ENCODE measurements at regions not wholly inside any gene's neighbourhood (a gene's known extent, or its start where the extent isn't known, plus 50 kb on each side); places are given as distances from the start of the nearest gene placed in this dataset.

DNA sequence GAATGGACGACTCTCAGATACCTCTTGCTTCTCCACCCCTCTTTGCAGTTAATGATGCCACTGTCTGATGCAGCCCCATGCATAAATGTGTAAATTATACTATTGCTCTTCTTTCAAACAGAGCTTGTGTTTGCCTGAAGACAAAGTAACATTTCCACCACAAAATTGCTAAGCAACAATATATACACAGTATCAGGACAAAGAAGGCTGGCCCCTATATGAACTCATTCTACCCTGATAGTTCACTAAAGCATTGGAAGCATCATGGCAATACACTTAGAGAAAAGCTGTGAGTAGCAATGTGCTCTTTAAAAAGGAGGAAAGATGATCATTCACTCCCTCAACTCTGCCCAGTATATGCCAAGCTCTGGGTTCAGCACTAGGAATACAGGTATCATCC, 427.0 kb upstream of the CPEB2 start (continued):
- TF ChIP-seq, protein P1, sequence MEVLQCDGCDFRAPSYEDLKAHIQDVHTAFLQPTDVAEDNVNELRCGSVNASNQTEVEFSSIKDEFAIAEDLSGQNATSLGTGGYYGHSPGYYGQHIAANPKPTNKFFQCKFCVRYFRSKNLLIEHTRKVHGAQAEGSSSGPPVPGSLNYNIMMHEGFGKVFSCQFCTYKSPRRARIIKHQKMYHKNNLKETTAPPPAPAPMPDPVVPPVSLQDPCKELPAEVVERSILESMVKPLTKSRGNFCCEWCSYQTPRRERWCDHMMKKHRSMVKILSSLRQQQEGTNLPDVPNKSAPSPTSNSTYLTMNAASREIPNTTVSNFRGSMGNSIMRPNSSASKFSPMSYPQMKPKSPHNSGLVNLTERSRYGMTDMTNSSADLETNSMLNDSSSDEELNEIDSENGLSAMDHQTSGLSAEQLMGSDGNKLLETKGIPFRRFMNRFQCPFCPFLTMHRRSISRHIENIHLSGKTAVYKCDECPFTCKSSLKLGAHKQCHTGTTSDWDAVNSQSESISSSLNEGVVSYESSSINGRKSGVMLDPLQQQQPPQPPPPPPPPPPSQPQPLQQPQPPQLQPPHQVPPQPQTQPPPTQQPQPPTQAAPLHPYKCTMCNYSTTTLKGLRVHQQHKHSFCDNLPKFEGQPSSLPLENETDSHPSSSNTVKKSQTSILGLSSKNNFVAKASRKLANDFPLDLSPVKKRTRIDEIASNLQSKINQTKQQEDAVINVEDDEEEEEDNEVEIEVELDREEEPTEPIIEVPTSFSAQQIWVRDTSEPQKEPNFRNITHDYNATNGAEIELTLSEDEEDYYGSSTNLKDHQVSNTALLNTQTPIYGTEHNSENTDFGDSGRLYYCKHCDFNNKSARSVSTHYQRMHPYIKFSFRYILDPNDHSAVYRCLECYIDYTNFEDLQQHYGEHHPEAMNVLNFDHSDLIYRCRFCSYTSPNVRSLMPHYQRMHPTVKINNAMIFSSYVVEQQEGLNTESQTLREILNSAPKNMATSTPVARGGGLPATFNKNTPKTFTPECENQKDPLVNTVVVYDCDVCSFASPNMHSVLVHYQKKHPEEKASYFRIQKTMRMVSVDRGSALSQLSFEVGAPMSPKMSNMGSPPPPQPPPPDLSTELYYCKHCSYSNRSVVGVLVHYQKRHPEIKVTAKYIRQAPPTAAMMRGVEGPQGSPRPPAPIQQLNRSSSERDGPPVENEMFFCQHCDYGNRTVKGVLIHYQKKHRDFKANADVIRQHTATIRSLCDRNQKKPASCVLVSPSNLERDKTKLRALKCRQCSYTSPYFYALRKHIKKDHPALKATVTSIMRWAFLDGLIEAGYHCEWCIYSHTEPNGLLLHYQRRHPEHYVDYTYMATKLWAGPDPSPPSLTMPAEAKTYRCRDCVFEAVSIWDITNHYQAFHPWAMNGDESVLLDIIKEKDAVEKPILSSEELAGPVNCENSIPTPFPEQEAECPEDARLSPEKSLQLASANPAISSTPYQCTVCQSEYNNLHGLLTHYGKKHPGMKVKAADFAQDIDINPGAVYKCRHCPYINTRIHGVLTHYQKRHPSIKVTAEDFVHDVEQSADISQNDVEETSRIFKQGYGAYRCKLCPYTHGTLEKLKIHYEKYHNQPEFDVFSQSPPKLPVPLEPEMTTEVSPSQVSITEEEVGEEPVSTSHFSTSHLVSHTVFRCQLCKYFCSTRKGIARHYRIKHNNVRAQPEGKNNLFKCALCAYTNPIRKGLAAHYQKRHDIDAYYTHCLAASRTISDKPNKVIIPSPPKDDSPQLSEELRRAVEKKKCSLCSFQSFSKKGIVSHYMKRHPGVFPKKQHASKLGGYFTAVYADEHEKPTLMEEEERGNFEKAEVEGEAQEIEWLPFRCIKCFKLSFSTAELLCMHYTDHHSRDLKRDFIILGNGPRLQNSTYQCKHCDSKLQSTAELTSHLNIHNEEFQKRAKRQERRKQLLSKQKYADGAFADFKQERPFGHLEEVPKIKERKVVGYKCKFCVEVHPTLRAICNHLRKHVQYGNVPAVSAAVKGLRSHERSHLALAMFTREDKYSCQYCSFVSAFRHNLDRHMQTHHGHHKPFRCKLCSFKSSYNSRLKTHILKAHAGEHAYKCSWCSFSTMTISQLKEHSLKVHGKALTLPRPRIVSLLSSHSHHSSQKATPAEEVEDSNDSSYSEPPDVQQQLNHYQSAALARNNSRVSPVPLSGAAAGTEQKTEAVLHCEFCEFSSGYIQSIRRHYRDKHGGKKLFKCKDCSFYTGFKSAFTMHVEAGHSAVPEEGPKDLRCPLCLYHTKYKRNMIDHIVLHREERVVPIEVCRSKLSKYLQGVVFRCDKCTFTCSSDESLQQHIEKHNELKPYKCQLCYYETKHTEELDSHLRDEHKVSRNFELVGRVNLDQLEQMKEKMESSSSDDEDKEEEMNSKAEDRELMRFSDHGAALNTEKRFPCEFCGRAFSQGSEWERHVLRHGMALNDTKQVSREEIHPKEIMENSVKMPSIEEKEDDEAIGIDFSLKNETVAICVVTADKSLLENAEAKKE (CRISPR knock-in tag; IDR thresholded peaks at IDR 0.05) = no peak
- TF ChIP-seq, protein P2, sequence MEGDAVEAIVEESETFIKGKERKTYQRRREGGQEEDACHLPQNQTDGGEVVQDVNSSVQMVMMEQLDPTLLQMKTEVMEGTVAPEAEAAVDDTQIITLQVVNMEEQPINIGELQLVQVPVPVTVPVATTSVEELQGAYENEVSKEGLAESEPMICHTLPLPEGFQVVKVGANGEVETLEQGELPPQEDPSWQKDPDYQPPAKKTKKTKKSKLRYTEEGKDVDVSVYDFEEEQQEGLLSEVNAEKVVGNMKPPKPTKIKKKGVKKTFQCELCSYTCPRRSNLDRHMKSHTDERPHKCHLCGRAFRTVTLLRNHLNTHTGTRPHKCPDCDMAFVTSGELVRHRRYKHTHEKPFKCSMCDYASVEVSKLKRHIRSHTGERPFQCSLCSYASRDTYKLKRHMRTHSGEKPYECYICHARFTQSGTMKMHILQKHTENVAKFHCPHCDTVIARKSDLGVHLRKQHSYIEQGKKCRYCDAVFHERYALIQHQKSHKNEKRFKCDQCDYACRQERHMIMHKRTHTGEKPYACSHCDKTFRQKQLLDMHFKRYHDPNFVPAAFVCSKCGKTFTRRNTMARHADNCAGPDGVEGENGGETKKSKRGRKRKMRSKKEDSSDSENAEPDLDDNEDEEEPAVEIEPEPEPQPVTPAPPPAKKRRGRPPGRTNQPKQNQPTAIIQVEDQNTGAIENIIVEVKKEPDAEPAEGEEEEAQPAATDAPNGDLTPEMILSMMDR (conservative IDR thresholded peaks at IDR 0.05; ENCODE audit: low read depth in 2 of 2) = no peak
- no peak for TF ChIP-seq ZNF114 (CRISPR knock-in tag; IDR thresholded peaks at IDR 0.05)
- no peak for TF ChIP-seq CREB1 (CRISPR knock-in tag; IDR thresholded peaks at IDR 0.05; ENCODE audit: low read depth)
- TF ChIP-seq, protein P3, sequence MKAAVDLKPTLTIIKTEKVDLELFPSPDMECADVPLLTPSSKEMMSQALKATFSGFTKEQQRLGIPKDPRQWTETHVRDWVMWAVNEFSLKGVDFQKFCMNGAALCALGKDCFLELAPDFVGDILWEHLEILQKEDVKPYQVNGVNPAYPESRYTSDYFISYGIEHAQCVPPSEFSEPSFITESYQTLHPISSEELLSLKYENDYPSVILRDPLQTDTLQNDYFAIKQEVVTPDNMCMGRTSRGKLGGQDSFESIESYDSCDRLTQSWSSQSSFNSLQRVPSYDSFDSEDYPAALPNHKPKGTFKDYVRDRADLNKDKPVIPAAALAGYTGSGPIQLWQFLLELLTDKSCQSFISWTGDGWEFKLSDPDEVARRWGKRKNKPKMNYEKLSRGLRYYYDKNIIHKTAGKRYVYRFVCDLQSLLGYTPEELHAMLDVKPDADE (IDR thresholded peaks at IDR 0.05) = no peak
- no peak for TF ChIP-seq EZH2 (IDR thresholded peaks at IDR 0.05; ENCODE audit: low read depth, unreplicated experiment)
- no peak for TF ChIP-seq ZNF331 (CRISPR knock-in tag; IDR thresholded peaks at IDR 0.05; ENCODE audit: low read depth)
- no peak for TF ChIP-seq EZH2phosphoT487 (IDR thresholded peaks at IDR 0.05; ENCODE audit: unreplicated experiment)
- TF ChIP-seq POLR2AphosphoS5 (IDR thresholded peaks at IDR 0.05; ENCODE audit: low read depth) = no peak
- no peak for TF ChIP-seq STAT1 (IDR thresholded peaks at IDR 0.05; ENCODE audit: unreplicated experiment)

All from GM23338 (cell line).